GM20000 (cell line): ENCODE measurements at regions not wholly inside any gene's neighbourhood (a gene's known extent, or its start where the extent isn't known, plus 50 kb on each side); places are given as distances from the start of the nearest gene placed in this dataset.

Experiments
- DNase-seq: peaks from one replicate; pipeline ENCODE4 v3.0.0; 2012; ENCODE audit warnings: low spot score
- CTCF ChIP-seq: IDR thresholded peaks from 2 replicates; pipeline ENCODE4 v1.5.1; 2012; ENCODE audit warnings: mild to moderate bottlenecking, control low read depth; ENCODE audit errors: extremely low read depth, missing control alignments

- TF ChIP-seq CTCF = no peak
- DNase-seq = no peak
These were observed 173.3 kb upstream of the ARHGEF9 start for GRCh38 chrX:63958134-63958865.

- no peak for DNase-seq
- no peak for TF ChIP-seq CTCF
These were observed 150.8 kb upstream of the ARHGEF9 start for GRCh38 chrX:63935835-63936234.

GRCh38 chrX:63934791-63935190 lies 149.8 kb upstream of the ARHGEF9 start:
- no peak for DNase-seq
- TF ChIP-seq CTCF = no peak

- DNase-seq = no peak
- TF ChIP-seq CTCF = no peak
These were observed 149.1 kb upstream of the ARHGEF9 start for GRCh38 chrX:63934160-63934559.

- no peak for TF ChIP-seq CTCF
- DNase-seq = no peak
These were observed 147.9 kb upstream of the ARHGEF9 start for GRCh38 chrX:63932907-63933306.

- TF ChIP-seq CTCF = no peak
- DNase-seq = no peak
These were observed 147.0 kb upstream of the ARHGEF9 start for GRCh38 chrX:63932006-63932405.

- no peak for DNase-seq
- TF ChIP-seq CTCF = no peak
These were observed 145.1 kb upstream of the ARHGEF9 start for GRCh38 chrX:63930140-63930539.
